ENCODE measurements at regions not wholly inside any gene's neighbourhood (a gene's known extent, or its start where the extent isn't known, plus 50 kb on each side); places are given as distances from the start of the nearest gene placed in this dataset.

- TF ChIP-seq ZNF384 (IDR thresholded peaks at IDR 0.05) (no peak), BHLHE40 (IDR thresholded peaks at IDR 0.05; ENCODE audit: borderline replicate concordance) (no peak), FOXA1 (IDR thresholded peaks at IDR 0.05) (no peak), SUZ12 (IDR thresholded peaks at IDR 0.05) (no peak), NFRKB (IDR thresholded peaks at IDR 0.05) (no peak), SP1 (IDR thresholded peaks at IDR 0.05) (no peak), FOXM1 (IDR thresholded peaks at IDR 0.05; ENCODE audit: borderline replicate concordance) (no peak), HDGF (IDR thresholded peaks at IDR 0.05; ENCODE audit: borderline replicate concordance) (no peak)
These were observed 135.6 kb upstream of the PLS3 start for GRCh38 chrX:115425359-115425758.
